Heart right ventricle (tissue), 16 donors: ENCODE measurements at regions not wholly inside any gene's neighbourhood (a gene's known extent, or its start where the extent isn't known, plus 50 kb on each side); places are given as distances from the start of the nearest gene placed in this dataset.

Source experiments
- ATAC-seq, 8 donors: fragments of 200-7000 bp; cut with Tn5 transposase; one replicate each; pipeline ENCODE4 v1.9.1; 2020; ENCODE audit warnings: mild to moderate bottlenecking in 8 of 8, moderate library complexity in 8 of 8, moderate number of reproducible peaks in 1 of 8
- DNase-seq, 2 donors: peaks; one replicate each; pipeline ENCODE4 v3.0.0-alpha.2; 2020
- H3K27ac ChIP-seq, 10 donors: fragments of 200-600 bp; sonication (generic) in 2 of 10; one replicate each; pipeline versions ENCODE4 v1.5.0 to v1.8.0; 2020 to 2022; ENCODE audit warnings: mild to moderate bottlenecking in 3 of 10
- H3K27me3 ChIP-seq, 7 donors: fragments of 200-600 bp; one replicate each; pipeline ENCODE4 v1.8.0; 2021 to 2022; ENCODE audit warnings: mild to moderate bottlenecking in 2 of 7
- H3K36me3 ChIP-seq, 9 donors: fragments of 200-600 bp; sonication (generic) in 1 of 9; one replicate each; pipeline versions ENCODE4 v1.5.0 to v1.8.0; 2020 to 2022; ENCODE audit warnings: mild to moderate bottlenecking in 2 of 9
- H3K4me1 ChIP-seq, 9 donors: fragments of 200-600 bp; sonication (generic) in 1 of 9; one replicate each; pipeline versions ENCODE4 v1.5.0 to v1.8.0; 2020 to 2022; ENCODE audit warnings: mild to moderate bottlenecking in 4 of 9
- H3K4me3 ChIP-seq, 10 donors: fragments of 200-600 bp; sonication (generic) in 2 of 10; one replicate each; pipeline versions ENCODE4 v1.5.0 to v1.8.0; 2020 to 2022; ENCODE audit warnings: mild to moderate bottlenecking in 7 of 10, moderate library complexity in 2 of 10
- H3K9me3 ChIP-seq, 11 donors: fragments of 200-600 bp in 10 of 11; sonication (generic) in 2 of 11; one replicate each; pipeline versions ENCODE4 v1.5.0 to v1.8.0; 2013 to 2022; ENCODE audit warnings: mild to moderate bottlenecking in 2 of 11, control low read depth in 1 of 11, moderate library complexity in 1 of 11
- WGBS, 2 donors: extraction: QIAGEN DNeasy Blood & Tissue Kit; methylation state at CpG; one replicate each; pipeline ENCODE4 v1.1.7; 2013; ENCODE audit warnings: inconsistent platforms in 1 of 2; 5-methylcytosine and 5-hydroxymethylcytosine counted together
- intact Hi-C, 10 donors: fragments of 100-400 bp; cut with DNase I; formaldehyde crosslinking; loops; one replicate each; pipeline versions ENCODE4 v1.11.1 to v1.14.2; 2022
- TF ChIP-seq, protein P1 (sequence below), 9 donors: fragments of 200-600 bp; sonication (generic) in 2 of 9; IDR thresholded peaks; one replicate each; pipeline versions ENCODE4 v1.5.0 to v1.8.0; 2021 to 2022; ENCODE audit warnings: antibody characterized with exemption in 9 of 9, mild to moderate bottlenecking in 5 of 9, moderate library complexity in 1 of 9
- donor health status: Arrhythmogenic right ventricular cardiomyopathy.
- donor health status: ischemic (EF 13 %, LVEDD 7.1; RV severe dilation, severe dysfunction).
- donor health status: healthy with polysubstance abuse.
- donor health status: DM: no; HTN: yes; CAD: no.
- donor health status: DM: no; HTN: no; CAD: no.
- donor health status: ischemic (EF 25% LVEDD 6.9; RV normal size, moderate dysfunction).
- donor health status: ischemic (EF 25% LVEDD 5.7; RV mildly dilated, moderate dysfunction).
- donor health status: healthy.
- donor health status: DM: yes; HTN: yes; CAD: no.
- donor health status: Ischemic cardiomyopathy.
- donor health status: ischemic (EF 35%, LVEDD 5.7; RV mildly dilated, moderate dysfunction).
- donor health status: nonischemic (EF 11% LVEDD 7.7; RV severe dilation, severe dysfunction).
- donor health status: DM: yes; HTN: yes; CAD: no.
- donor health status: PGD.
- donor health status: ischemic (EF 29% LVEDD 5.4; RV normal size, mild dysfunction).
- donor health status: nonischemic (EF 23%, LVEDD 6.1; RV moderate dilation, normal function).

DNA sequence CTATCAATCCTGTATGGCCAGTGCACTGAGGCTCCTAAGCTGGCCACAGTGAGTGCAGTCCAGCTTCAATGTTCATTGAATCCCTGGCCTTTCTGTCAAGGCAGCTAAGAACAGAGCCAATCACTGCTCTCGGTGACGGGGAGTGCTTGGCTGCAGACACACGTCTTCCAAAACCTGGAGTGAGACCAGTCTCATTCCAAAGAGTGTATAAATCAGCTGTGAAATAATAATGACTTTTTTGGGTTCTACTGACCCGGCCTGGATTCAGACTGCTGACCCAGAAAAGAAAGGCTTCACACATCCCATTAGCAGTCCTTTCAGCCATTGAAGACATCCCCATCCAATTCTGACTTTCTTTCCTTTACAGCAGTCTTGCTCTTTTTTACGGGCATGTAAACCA lies 665.5 kb downstream of the GBE1 start:
- intact Hi-C loops = no loop called here
- no peak overlapping the region for H3K4me3 ChIP-seq
- TF ChIP-seq, protein P1, sequence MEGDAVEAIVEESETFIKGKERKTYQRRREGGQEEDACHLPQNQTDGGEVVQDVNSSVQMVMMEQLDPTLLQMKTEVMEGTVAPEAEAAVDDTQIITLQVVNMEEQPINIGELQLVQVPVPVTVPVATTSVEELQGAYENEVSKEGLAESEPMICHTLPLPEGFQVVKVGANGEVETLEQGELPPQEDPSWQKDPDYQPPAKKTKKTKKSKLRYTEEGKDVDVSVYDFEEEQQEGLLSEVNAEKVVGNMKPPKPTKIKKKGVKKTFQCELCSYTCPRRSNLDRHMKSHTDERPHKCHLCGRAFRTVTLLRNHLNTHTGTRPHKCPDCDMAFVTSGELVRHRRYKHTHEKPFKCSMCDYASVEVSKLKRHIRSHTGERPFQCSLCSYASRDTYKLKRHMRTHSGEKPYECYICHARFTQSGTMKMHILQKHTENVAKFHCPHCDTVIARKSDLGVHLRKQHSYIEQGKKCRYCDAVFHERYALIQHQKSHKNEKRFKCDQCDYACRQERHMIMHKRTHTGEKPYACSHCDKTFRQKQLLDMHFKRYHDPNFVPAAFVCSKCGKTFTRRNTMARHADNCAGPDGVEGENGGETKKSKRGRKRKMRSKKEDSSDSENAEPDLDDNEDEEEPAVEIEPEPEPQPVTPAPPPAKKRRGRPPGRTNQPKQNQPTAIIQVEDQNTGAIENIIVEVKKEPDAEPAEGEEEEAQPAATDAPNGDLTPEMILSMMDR (IDR thresholded peaks at IDR 0.05) = no peak
- DNase-seq (no peak), ATAC-seq (no peak)
- no peaks in the 10 kb centered on the region for H3K27me3 ChIP-seq
- H3K9me3 ChIP-seq = peaks cover 0 to 6% (median 0%) of the 10 kb centered on the region in 11 donors
- H3K4me1 ChIP-seq = no peaks in the 10 kb centered on the region
- 64 to 76% methylated on average over 5 of the region's 5 CpGs for WGBS, 2 donors
- no peak overlapping the region for H3K27ac ChIP-seq
- H3K36me3 ChIP-seq = no peaks in the 10 kb centered on the region

DNA sequence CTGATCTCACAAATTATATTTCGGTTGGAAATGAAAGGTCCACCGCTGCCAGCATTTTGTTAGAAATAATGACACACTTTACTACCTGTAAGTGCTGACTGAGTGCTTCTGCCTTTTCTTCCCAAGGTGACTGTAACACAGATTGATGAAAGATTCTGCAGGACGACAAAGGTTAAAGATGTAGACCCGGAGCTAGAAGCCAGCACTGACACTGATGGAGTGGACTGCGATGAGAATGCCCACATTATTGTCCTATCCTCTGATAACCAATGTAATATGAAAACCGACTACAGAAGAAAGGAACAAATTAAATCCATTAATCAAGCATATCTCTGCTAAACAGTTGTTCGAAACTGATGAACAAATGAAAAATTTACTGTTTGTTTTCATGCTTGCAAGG lies 666.5 kb downstream of the GBE1 start:
- Histone ChIP-seq H3K27ac (no peak overlapping the region), H3K4me3 (no peak overlapping the region), H3K36me3 (no peaks in the 10 kb centered on the region), H3K4me1 (no peaks in the 10 kb centered on the region), H3K9me3 (peaks cover 0 to 10% (median 0%) of the 10 kb centered on the region in 11 donors), H3K27me3 (no peaks in the 10 kb centered on the region)
- DNase-seq = no peak
- no peak for ATAC-seq
- TF ChIP-seq, protein P1 (IDR thresholded peaks at IDR 0.05) = no peak
- intact Hi-C loops = no loop called here
- WGBS, 2 donors = 79 to 84% methylated on average over 7 of the region's 7 CpGs

DNA sequence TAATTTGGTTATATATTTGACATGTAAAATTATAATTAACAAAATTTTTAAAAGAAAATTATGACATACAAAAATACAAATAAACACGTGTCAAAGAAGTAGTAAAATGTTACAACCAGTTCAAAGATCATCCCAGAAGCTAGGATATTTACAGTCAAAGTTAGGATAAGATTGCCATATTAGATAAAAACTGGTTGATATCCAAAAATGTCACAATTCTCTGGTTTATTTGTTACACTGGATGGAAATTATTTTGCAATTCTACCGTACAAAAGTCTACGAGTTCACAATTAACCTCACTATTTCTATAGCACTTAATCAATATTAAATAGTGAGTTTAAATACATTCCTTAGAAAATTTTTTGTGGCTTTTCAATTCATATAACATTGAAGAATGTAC lies 673.8 kb downstream of the GBE1 start:
- peaks cover 0 to 10% (median 0%) of the 10 kb centered on the region in 11 donors for H3K9me3 ChIP-seq
- intact Hi-C loops = no loop called here
- DNase-seq (no peak), ATAC-seq (no peak)
- no peaks in the 10 kb centered on the region for H3K27me3 ChIP-seq
- no peak overlapping the region for H3K27ac ChIP-seq
- TF ChIP-seq, protein P1 (IDR thresholded peaks at IDR 0.05) = no peak
- WGBS, 2 donors = 85 to 88% methylated on average over 3 of the region's 3 CpGs
- H3K4me3 ChIP-seq = no peak overlapping the region
- H3K36me3 ChIP-seq = no peaks in the 10 kb centered on the region
- no peaks in the 10 kb centered on the region for H3K4me1 ChIP-seq

DNA sequence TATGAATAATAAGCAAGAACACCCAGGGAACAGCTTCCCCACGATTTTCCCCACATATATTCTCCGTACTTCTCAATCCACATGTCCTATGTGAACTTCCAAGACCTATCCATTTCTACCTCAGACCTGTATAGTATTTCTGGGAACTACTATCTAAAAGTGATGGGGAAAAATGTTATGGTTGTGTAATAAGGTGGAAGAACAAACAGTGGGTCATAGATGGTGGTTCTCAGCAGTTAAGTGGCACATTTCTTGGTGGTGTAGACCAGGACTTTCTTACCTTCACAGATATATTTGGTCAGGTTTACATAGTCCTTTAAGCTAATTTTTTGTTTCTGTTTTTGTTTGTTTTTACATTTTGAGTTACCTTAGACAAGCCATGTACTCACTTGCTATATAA lies 675.1 kb downstream of the GBE1 start:
- ATAC-seq (no peak), DNase-seq (no peak)
- no peaks in the 10 kb centered on the region for H3K4me1 ChIP-seq
- H3K4me3 ChIP-seq = no peak overlapping the region
- no peaks in the 10 kb centered on the region for H3K27me3 ChIP-seq
- TF ChIP-seq, protein P1 (IDR thresholded peaks at IDR 0.05) = no peak
- H3K27ac ChIP-seq = no peak overlapping the region
- intact Hi-C loops = no loop called here
- H3K9me3 ChIP-seq = peaks cover 0 to 10% (median 0%) of the 10 kb centered on the region in 11 donors
- 68 to 75% methylated on average over 2 of the region's 2 CpGs for WGBS, 2 donors
- H3K36me3 ChIP-seq = no peaks in the 10 kb centered on the region
